HG03103 (cell line): ENCODE measurements at regions not wholly inside any gene's neighbourhood (a gene's known extent, or its start where the extent isn't known, plus 50 kb on each side); places are given as distances from the start of the nearest gene placed in this dataset.

ENCODE experiments used
- ATAC-seq: cut with Tn5 transposase; IDR thresholded peaks from one replicate; pipeline ENCODE4 v1.9.1; 2021; ENCODE audit warnings: low read depth; ENCODE audit not compliant: unreplicated experiment

DNA sequence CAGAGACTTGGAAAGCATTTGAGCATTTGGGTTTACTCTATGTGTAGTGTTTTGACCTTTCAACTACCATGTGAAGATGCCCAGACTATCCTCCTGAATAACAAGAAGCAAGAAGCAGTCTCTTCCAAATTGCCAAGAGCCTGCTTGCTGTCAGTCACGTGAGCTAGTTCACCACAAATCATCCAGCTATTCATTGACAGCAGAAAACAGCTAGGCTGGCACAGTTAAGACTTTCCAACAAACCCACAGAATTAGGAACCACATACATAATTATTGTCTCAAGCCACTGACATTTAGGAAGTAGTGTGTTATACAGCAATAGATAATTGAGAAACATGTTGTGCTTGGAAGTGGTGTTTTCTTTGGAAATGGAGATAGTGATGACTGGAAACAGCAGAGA is 1652.0 kb downstream of the NCAM2 start:
- ATAC-seq = no peak

DNA sequence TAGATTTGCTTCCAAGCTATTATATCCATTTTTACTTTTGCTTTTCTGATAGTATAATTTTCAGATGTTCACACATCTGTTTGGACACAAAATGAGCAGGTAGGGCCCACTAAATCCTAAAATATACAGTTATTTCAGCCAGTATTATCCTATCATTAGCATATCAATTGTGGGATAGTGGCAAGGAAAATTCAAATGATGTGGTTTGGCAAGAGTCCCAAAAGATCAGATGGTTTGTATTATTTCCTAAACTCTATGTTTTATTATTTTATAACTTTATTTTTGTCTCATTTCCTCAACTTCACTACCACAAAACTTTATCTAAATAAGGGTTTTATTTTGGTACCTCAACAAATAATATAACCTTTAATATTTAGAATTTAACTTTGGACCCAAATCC is 1659.6 kb downstream of the NCAM2 start:
- no peak for ATAC-seq

DNA sequence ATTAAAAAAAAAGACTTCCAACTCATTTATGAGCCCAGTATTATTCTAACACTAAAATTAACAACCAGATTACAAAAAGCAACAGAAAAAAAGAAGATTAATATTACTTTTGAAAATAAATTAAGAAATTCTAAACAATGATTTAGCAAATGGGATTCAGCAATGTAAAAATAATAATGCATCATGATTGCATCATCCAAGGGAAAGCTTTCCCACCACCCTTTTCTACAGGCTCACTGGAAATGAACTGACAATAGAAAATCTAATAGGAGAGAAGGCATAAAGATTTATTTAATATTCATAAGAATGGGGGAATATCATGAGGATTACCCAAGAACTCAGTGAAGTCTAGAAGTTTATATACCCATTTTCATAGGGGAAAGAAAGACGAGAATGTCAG is 1671.9 kb downstream of the NCAM2 start:
- no peak for ATAC-seq

GRCh38 chr21:22679207-22679606 is 1681.0 kb downstream of the NCAM2 start:
- ATAC-seq = no peak

DNA sequence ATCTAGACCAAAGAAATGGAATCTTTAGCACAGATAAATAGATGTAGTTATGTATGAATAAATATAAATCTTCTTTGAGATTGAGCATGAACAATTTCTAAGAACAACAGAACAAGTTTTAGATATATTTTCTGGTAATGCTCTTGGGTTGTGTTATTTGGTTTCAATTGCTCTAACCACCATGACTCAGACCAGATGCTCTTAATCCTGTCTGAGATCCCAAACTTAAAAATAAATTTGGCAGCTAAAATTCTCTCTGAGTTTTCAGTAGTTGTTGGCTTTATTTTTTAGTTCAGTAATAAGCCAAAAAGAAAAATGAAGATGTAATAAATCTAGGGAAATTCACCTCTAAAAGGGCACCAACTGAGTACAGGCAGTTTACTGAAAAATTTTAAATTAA is 1693.4 kb downstream of the NCAM2 start:
- ATAC-seq = no peak

DNA sequence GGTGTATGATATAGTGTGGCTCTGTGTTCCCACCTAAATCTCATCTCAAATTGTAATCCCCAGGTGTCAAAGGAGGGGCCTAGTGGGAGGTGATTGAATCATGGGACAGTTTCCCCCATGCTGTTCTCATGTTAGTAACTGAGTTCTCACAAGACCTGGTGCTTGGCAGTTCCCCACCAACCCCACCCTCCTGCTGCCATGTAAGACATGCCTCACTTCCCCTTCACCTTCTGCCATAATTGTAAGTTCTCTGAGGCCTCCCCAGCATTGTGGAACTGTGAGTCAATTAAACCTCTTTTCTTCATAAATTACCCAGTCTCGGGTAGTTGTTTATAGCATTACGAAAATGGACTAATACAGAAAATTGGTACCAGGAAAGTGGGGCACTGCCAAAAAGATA is 1705.3 kb downstream of the NCAM2 start:
- no peak for ATAC-seq

DNA sequence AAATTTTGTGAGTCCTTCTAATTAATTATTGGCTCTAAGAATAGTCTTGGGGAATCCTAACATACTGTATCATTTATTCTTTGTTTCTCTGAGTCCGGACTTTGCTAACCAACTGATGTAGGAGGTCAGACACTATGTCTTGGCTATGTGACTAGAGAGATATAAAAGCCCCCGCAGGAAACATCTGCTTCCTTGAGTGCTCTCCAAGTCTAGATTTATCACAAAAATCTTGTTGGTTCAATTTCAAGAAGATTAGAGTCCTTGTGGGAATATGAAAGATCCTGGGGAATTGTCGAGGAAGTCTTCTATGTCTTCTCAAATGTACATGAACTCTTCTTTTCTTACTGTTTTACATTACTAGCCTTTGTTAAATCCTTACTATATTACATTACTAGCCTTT is 1712.5 kb downstream of the NCAM2 start:
- no peak for ATAC-seq

GRCh38 chr21:22711636-22712035 is 1713.4 kb downstream of the NCAM2 start:
- ATAC-seq = no peak

GRCh38 chr21:22725436-22725835 is 1727.2 kb downstream of the NCAM2 start:
- peak; percentile 78 for ATAC-seq

DNA sequence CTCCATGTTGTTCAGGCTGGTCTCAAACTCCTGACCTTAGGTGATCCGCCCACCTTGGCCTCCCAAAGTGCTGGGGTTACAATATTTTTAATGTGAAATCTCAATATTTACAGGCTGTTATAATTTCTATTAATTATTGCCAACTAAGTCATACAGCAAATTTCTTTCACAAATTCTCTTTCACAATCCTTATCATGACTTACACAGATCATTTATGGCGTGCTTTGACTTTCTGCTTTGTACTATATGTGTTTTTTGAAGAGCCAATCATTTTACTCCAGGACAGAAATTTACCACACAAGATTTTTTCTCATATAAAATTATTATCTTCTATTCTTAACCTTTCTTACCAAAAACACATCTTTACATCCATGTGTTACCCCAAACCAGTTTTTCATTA is 1729.9 kb downstream of the NCAM2 start:
- no peak for ATAC-seq

- no peak for ATAC-seq
Measured at GRCh38 chr21:22743085-22743484, 1744.9 kb downstream of the NCAM2 start.

GRCh38 chr21:22754746-22755145 is 1756.5 kb downstream of the NCAM2 start:
- ATAC-seq = no peak

DNA sequence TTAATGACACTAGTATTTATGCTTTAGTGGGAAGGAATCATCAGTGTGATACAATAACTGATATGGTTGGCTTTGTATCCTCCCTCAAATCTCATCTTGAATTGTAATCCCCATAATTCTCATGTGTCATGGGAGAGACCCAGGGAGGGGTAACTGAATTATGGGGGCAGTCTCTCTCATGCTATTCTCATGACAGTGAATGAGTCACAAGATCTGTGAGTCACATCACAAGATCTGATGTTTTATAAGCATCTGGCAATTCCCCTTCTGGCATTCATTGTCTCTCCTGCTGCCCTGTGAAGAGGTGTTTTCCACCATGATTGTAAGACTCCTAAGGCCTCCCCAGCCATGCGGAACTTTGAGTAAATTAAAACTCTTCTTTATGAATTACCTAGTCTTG is 1760.3 kb downstream of the NCAM2 start:
- ATAC-seq = no peak

DNA sequence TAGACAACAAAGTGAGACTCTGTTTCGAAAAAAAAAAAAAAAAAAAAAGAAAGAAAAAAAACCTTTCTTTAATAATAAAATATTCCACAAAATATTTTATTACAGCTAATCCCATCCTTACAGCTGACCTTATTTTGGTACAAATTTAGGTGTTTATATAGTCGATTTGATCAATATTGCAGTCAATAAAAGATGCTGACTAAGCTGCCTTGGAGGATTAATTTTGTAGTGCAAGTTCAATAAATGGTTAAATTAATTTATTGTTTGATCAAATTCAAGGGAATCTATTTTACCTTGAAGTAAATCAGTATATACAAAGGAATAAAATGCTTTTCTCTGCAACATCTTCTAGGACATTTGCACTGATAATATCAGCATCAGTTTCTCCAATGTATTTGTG is 1764.3 kb downstream of the NCAM2 start:
- no peak for ATAC-seq

DNA sequence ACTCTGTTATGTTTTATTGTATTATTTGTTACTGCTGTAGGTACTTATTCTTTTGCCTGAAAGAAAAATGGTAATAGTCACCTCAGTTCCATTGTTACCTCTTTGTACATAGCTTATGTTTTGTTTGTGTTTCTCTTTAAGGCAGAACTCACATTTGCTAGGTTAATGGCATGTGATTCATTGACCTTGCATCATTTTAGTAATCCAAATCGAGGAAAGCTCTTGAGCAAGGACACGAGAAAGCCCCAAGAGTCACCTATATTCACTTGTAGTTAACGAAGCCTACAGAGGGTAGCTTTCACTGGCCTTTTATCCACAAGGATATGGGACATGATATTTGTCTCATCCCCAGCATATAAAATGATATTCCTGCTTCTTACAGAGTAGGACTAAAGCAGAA is 1765.2 kb downstream of the NCAM2 start:
- no peak for ATAC-seq

- no peak for ATAC-seq
Measured at GRCh38 chr21:22764222-22764621, 1766.0 kb downstream of the NCAM2 start.

DNA sequence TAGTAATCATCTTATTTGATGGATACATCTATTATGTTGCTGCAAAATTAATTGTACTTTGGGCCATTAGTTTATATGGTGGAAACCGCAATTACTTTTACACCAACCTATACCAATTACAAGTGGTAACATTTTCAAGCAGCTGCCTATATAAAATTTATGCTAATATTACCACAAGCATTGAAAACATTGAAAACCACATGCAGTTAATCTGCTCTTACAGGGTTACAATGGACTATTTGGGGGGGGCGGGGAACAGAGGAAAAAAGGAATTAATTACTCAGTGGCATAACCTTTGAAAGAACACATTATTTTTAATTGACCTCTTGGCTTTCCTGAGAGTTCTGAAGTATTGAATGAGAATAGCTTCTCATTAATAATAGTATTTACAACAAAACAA is 1793.2 kb downstream of the NCAM2 start:
- ATAC-seq = no peak

- ATAC-seq = no peak
Measured at GRCh38 chr21:22791986-22792560, 1793.9 kb downstream of the NCAM2 start.

DNA sequence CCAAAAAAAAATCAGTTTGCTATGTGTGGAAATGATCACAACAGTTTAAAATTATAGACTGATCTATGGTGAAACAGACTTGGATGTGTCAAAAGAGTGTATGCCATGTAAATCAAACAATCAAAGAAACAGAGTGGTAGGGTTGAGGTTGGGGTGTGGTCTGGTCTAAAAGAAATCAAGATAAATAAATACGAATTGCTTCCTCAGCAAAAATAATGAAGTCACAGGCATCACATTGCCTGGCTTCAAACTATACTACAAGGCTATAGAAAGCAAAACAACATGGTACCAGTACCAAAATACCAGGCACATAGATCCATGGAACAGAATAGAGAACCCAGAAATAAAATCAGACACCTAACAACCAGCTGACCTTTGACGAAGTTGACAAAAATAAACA is 1796.9 kb downstream of the NCAM2 start:
- no peak for ATAC-seq

DNA sequence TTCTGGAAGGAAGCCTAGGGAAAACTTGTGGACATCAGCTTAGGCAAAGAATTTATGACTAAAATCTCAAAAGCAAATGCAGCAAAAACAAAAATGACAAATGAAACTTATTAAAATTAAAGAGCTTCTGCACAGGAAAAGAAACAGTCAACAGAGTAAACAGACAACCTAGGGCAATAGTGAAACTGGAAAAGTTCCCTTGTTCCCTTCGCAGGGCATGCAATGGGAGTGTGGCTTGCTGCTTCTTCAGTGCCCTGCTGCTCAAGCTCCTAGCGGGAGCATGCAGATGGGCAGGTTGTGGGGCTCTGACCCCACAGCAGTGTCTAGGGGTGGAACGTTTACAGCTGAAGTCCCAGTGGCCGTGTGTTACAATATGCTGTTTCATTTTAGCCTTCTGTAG is 1797.4 kb downstream of the NCAM2 start:
- no peak for ATAC-seq

DNA sequence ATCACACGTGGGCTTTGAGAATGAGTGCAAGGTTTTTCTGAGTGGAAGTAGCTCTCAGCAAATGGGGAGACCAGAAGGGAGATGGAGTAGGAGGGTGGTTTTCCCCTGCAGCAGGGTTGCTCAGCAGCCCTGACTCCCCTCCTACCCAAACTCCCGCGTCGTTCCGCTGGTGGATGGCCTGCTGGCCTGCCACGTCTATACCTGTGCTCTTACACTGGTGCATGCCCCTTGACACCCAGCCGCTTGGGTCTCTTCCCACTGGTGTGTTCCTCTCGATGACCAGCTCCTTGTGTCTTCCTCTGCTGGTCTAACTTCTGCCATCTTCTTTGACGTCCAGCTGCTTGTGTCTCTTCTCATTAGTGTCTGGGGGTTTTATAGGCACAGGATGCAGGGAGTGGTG is 1797.9 kb downstream of the NCAM2 start:
- ATAC-seq = no peak

- ATAC-seq = no peak
Measured at GRCh38 chr21:22804151-22804550, 1805.9 kb downstream of the NCAM2 start.

- no peak for ATAC-seq
Measured at GRCh38 chr21:22806278-22806677, 1808.1 kb downstream of the NCAM2 start.
